Stimulated activated memory B cell treated with anti-CD40 and anti-IgM and Interleukin-4, amounts not matched to agents 10 μg/mL and 1 μg/mL and 100 μg/mL, for 72 hours (primary cell): ENCODE measurements at regions not wholly inside any gene's neighbourhood (a gene's known extent, or its start where the extent isn't known, plus 50 kb on each side); places are given as distances from the start of the nearest gene placed in this dataset.

Experiments used
- ATAC-seq: fragments of 150-1000 bp; cut with Tn5 transposase; 2 replicates; pipeline ENCODE4 v1.10.0; 2021
- H3K27ac Mint-ChIP-seq: one replicate; pipeline ENCODE4 v1.8.0; 2022; ENCODE audit warnings: mild to moderate bottlenecking, mixed read lengths
- H3K27me3 Mint-ChIP-seq: one replicate; pipeline ENCODE4 v1.8.0; 2022; ENCODE audit warnings: mixed read lengths
- H3K36me3 Mint-ChIP-seq: one replicate; pipeline ENCODE4 v1.8.0; 2022; ENCODE audit warnings: mixed read lengths
- H3K4me1 Mint-ChIP-seq: one replicate; pipeline ENCODE4 v1.8.0; 2022; ENCODE audit warnings: mixed read lengths
- H3K4me3 Mint-ChIP-seq: one replicate; pipeline ENCODE4 v1.8.0; 2022; ENCODE audit warnings: mild to moderate bottlenecking, moderate library complexity, mixed read lengths
- H3K9me3 Mint-ChIP-seq: one replicate; pipeline ENCODE4 v1.8.0; 2022; ENCODE audit warnings: mixed read lengths

GRCh38 chr17:71363661-71364060 lies 757.2 kb upstream of the SOX9 start:
- peaks cover 10% of the 10 kb centered on the region for H3K9me3 Mint-ChIP-seq
- no peak for ATAC-seq
- H3K27me3 Mint-ChIP-seq = no peaks in the 10 kb centered on the region
- no peaks in the 10 kb centered on the region for H3K36me3 Mint-ChIP-seq
- no peak overlapping the region for H3K4me3 Mint-ChIP-seq
- no peak overlapping the region for H3K27ac Mint-ChIP-seq
- no peaks in the 10 kb centered on the region for H3K4me1 Mint-ChIP-seq

- ATAC-seq = no peak
- H3K4me1 Mint-ChIP-seq = no peaks in the 10 kb centered on the region
- no peaks in the 10 kb centered on the region for H3K36me3 Mint-ChIP-seq
- H3K4me3 Mint-ChIP-seq = no peak overlapping the region
- H3K27me3 Mint-ChIP-seq = no peaks in the 10 kb centered on the region
- no peak overlapping the region for H3K27ac Mint-ChIP-seq
- peaks cover 3% of the 10 kb centered on the region for H3K9me3 Mint-ChIP-seq
These were observed 749.0 kb upstream of the SOX9 start for GRCh38 chr17:71371809-71372208.

DNA sequence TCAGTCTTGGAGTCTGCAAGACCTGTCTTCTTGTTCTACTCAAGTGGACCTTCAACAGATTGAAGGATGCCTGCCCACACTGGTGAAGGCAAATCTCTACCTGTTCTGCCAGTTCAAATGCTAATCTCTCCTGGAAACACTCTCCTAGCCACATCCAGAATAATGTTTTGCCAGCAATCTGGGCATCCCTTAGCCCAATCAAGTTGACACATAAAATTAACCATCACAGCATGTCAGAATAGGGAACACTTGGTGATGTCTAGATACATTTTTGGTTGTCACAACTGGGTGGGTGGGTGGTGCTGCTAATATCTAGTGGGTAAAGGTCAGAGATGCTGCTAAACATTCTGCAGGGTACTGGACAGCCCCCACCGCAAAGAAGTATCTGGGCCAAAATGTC lies 744.9 kb upstream of the SOX9 start:
- no peak overlapping the region for H3K27ac Mint-ChIP-seq
- H3K4me3 Mint-ChIP-seq = no peak overlapping the region
- ATAC-seq = no peak
- H3K36me3 Mint-ChIP-seq = no peaks in the 10 kb centered on the region
- no peaks in the 10 kb centered on the region for H3K9me3 Mint-ChIP-seq
- no peaks in the 10 kb centered on the region for H3K27me3 Mint-ChIP-seq
- no peaks in the 10 kb centered on the region for H3K4me1 Mint-ChIP-seq

DNA sequence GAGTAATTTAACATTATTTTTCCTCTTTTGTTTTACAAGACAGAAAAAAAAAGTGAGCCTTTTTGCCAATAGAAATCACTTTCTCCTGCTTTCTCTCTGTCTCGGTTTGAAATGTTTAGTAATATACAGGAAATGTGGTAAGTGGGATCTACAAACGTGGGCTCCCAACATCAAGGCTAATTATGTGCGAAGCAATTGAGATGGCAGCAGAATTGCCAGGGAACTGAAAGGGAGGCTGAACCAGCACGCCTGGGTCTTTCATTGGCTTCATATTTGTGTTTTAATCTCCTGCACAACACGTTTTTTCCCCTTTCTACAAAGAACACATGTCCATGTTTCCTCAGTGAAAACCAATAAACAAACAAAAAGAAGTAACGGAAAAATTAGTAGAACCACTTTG lies 743.9 kb upstream of the SOX9 start:
- no peaks in the 10 kb centered on the region for H3K36me3 Mint-ChIP-seq
- H3K4me1 Mint-ChIP-seq = no peaks in the 10 kb centered on the region
- H3K27ac Mint-ChIP-seq = no peak overlapping the region
- no peak overlapping the region for H3K4me3 Mint-ChIP-seq
- no peaks in the 10 kb centered on the region for H3K27me3 Mint-ChIP-seq
- no peaks in the 10 kb centered on the region for H3K9me3 Mint-ChIP-seq
- ATAC-seq = no peak

DNA sequence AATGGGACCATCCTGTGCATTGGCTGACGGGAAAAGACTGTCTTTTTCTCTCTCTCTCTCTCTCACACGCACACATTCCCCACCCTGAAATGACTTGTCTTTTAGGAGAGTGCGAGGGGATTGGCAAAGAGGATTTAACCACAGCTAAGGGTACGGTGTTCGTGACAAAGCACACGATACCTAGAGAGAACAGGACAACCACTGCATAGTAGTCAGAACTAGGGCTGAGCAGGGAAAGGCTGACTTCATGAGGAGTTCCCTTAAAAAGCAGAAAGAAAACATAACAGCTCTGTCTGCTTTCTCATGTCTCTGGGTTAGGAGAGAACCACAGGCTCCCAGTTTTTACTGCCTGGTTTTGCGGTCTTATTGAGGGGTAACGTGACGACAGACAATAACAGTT lies 742.8 kb upstream of the SOX9 start:
- H3K4me1 Mint-ChIP-seq = no peaks in the 10 kb centered on the region
- H3K36me3 Mint-ChIP-seq = no peaks in the 10 kb centered on the region
- H3K9me3 Mint-ChIP-seq = no peaks in the 10 kb centered on the region
- H3K27ac Mint-ChIP-seq = no peak overlapping the region
- H3K27me3 Mint-ChIP-seq = no peaks in the 10 kb centered on the region
- H3K4me3 Mint-ChIP-seq = no peak overlapping the region
- ATAC-seq = no peak

- no peaks in the 10 kb centered on the region for H3K36me3 Mint-ChIP-seq
- H3K27me3 Mint-ChIP-seq = no peaks in the 10 kb centered on the region
- no peaks in the 10 kb centered on the region for H3K4me1 Mint-ChIP-seq
- H3K4me3 Mint-ChIP-seq = no peak overlapping the region
- no peak for ATAC-seq
- no peak overlapping the region for H3K27ac Mint-ChIP-seq
- no peaks in the 10 kb centered on the region for H3K9me3 Mint-ChIP-seq
These were observed 742.1 kb upstream of the SOX9 start for GRCh38 chr17:71378741-71379140.

GRCh38 chr17:71379512-71379911 lies 741.3 kb upstream of the SOX9 start:
- Mint-ChIP-seq H3K36me3 (no peaks in the 10 kb centered on the region), H3K27me3 (no peaks in the 10 kb centered on the region), H3K4me3 (no peak overlapping the region), H3K9me3 (no peaks in the 10 kb centered on the region), H3K4me1 (no peaks in the 10 kb centered on the region), H3K27ac (no peak overlapping the region)
- no peak for ATAC-seq

GRCh38 chr17:71380535-71380934 lies 740.3 kb upstream of the SOX9 start:
- Mint-ChIP-seq H3K36me3 (no peaks in the 10 kb centered on the region), H3K27me3 (no peaks in the 10 kb centered on the region), H3K9me3 (no peaks in the 10 kb centered on the region), H3K4me1 (no peaks in the 10 kb centered on the region), H3K27ac (no peak overlapping the region), H3K4me3 (no peak overlapping the region)
- ATAC-seq = no peak

GRCh38 chr17:71380936-71381335 lies 739.9 kb upstream of the SOX9 start:
- Mint-ChIP-seq H3K4me1 (no peaks in the 10 kb centered on the region), H3K9me3 (no peaks in the 10 kb centered on the region), H3K4me3 (no peak overlapping the region), H3K27ac (no peak overlapping the region), H3K27me3 (no peaks in the 10 kb centered on the region), H3K36me3 (no peaks in the 10 kb centered on the region)
- no peak for ATAC-seq

GRCh38 chr17:71383091-71383490 lies 737.7 kb upstream of the SOX9 start:
- no peak overlapping the region for H3K27ac Mint-ChIP-seq
- H3K4me1 Mint-ChIP-seq = no peaks in the 10 kb centered on the region
- no peaks in the 10 kb centered on the region for H3K9me3 Mint-ChIP-seq
- no peaks in the 10 kb centered on the region for H3K36me3 Mint-ChIP-seq
- no peak for ATAC-seq
- no peak overlapping the region for H3K4me3 Mint-ChIP-seq
- no peaks in the 10 kb centered on the region for H3K27me3 Mint-ChIP-seq

DNA sequence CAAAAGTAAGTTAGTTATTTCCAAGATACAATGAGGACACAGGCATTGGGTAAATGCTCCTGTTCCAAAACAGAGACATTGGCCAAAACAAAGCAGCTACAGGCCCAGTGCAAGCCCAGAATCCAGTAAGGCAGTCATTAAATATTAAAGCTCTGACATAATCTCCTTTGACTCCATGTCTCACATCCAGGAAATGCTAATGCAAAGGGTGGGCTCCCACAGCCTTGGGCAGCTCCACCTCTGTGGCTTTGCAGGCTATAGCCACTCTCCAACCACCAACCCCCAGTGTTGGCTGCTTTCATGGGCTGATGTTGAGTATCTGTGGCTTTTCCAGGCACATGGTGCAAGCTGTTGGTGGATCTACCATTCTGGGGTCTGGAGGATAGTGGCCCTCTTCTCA lies 733.4 kb upstream of the SOX9 start:
- Mint-ChIP-seq H3K27ac (no peak overlapping the region), H3K36me3 (no peaks in the 10 kb centered on the region), H3K9me3 (no peaks in the 10 kb centered on the region), H3K4me1 (no peaks in the 10 kb centered on the region), H3K4me3 (no peak overlapping the region), H3K27me3 (no peaks in the 10 kb centered on the region)
- no peak for ATAC-seq

DNA sequence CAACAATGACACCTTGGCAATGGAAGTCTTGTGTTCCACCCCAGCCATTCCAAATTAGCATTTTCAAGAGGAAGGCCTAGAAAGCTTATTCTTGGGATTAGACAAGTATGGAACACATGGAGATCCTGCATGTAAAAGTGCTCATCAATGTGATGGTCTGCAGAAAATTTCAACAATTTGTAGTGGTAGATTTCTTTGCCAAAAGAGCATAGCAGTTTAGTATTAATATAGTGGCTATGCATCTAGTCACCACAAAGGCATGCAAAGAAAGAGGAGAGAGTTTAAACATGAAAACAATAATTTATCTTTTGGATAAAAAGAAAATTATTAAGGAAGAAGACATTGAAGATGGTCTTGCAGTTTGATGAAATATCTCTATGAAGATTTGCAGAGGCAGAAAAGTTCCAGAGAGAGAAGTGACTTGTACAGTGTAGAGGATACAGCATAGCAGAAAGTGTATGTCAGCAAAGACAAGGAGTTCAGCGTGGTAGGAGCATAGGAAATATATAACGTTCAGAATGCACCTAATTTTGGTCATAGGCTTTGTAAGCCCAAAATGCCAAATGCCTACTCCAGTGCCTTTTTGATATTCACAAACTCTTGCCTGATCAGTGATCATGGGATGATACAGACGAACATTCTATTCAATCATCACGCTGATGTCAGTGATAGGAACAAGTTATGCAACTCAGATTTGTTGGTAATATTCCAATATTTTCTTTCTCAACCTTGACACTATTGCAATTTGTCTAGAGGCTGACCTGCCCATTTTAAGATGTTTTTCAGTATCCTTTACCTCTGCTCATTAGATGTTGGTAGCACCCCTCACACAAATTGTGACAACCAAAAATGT lies 727.9 kb upstream of the SOX9 start:
- no peak for ATAC-seq
- H3K27me3 Mint-ChIP-seq = no peaks in the 10 kb centered on the region
- no peak overlapping the region for H3K27ac Mint-ChIP-seq
- H3K4me1 Mint-ChIP-seq = no peaks in the 10 kb centered on the region
- peaks cover 2% of the 10 kb centered on the region for H3K9me3 Mint-ChIP-seq
- no peak overlapping the region for H3K4me3 Mint-ChIP-seq
- H3K36me3 Mint-ChIP-seq = no peaks in the 10 kb centered on the region

GRCh38 chr17:71395901-71396300 lies 724.9 kb upstream of the SOX9 start:
- Mint-ChIP-seq H3K9me3 (peaks cover 2% of the 10 kb centered on the region), H3K4me3 (no peak overlapping the region), H3K27ac (no peak overlapping the region)

DNA sequence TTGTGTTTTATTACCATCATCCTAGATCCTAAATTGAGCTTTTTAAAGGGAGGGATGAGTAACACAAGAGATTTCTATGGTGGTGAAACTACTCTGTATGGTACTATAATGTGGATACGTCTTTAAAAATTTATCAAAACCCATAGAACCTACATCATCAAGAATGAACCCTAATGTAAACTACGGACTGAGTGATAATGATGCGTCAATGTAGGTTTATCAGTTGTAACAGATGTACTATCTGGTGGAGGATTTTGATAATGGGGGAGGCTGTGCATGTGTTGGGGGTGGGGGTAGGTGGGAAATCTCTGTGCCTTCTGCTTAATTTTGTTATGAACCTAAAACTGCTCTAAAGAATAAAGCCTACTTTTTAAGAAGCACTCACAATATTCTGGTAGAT lies 724.1 kb upstream of the SOX9 start:
- no peaks in the 10 kb centered on the region for H3K36me3 Mint-ChIP-seq
- ATAC-seq = no peak
- no peaks in the 10 kb centered on the region for H3K4me1 Mint-ChIP-seq
- no peak overlapping the region for H3K4me3 Mint-ChIP-seq
- H3K9me3 Mint-ChIP-seq = peaks cover 2% of the 10 kb centered on the region
- H3K27me3 Mint-ChIP-seq = no peaks in the 10 kb centered on the region
- H3K27ac Mint-ChIP-seq = no peak overlapping the region

More at GRCh38 chr17:71395901-71396300, 724.9 kb upstream of the SOX9 start:
- Mint-ChIP-seq H3K4me1 (no peaks in the 10 kb centered on the region), H3K36me3 (no peaks in the 10 kb centered on the region), H3K27me3 (no peaks in the 10 kb centered on the region)
- no peak for ATAC-seq

- H3K4me3 Mint-ChIP-seq = no peak overlapping the region
- no peak for ATAC-seq
- H3K36me3 Mint-ChIP-seq = no peaks in the 10 kb centered on the region
- peaks cover 2% of the 10 kb centered on the region for H3K9me3 Mint-ChIP-seq
- H3K4me1 Mint-ChIP-seq = no peaks in the 10 kb centered on the region
- H3K27ac Mint-ChIP-seq = no peak overlapping the region
- H3K27me3 Mint-ChIP-seq = no peaks in the 10 kb centered on the region
These were observed 722.8 kb upstream of the SOX9 start for GRCh38 chr17:71398025-71398424.

DNA sequence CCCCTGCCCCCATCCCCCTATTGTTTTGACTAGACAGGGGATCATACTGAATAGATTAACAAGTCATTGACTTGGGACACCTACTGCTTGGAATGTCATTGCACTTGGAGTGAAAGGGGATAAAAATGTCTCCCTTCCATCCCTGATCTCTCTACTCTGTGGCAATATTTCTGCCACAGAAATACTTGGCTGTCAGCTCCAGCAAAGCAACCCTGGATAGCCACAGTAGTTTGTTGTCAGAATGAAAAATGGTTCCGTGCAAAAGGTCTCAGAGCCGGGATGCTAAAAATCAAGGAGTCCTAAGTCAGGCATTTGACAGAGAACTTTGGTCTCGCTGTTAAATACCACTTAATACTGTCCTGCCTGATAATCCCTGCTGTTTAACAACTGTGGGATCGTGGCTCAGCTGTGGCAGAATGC lies 722.0 kb upstream of the SOX9 start:
- H3K36me3 Mint-ChIP-seq = no peaks in the 10 kb centered on the region
- H3K4me1 Mint-ChIP-seq = no peaks in the 10 kb centered on the region
- no peak overlapping the region for H3K27ac Mint-ChIP-seq
- no peak overlapping the region for H3K4me3 Mint-ChIP-seq
- peaks cover 6% of the 10 kb centered on the region for H3K9me3 Mint-ChIP-seq
- ATAC-seq = no peak
- no peaks in the 10 kb centered on the region for H3K27me3 Mint-ChIP-seq
